ENCODE measurements at regions not wholly inside any gene's neighbourhood (a gene's known extent, or its start where the extent isn't known, plus 50 kb on each side); places are given as distances from the start of the nearest gene placed in this dataset.

GRCh38 chr5:115396688-115397087, 100.2 kb upstream of the CCDC112 start:
- H3K27ac ChIP-seq: no peak overlapping the region
- H3K79me2 ChIP-seq: no peaks in the 10 kb centered on the region
- H3K4me2 ChIP-seq: no peak overlapping the region
- no peaks in the 10 kb centered on the region for H3K36me3 ChIP-seq (replicated peaks; ENCODE audit: insufficient read depth, low read depth)
- peaks cover 13% of the 10 kb centered on the region for H3K4me1 ChIP-seq (ENCODE audit: insufficient read depth)
- TF ChIP-seq EZH2phosphoT487 (IDR thresholded peaks at IDR 0.05; ENCODE audit: low read depth, severe bottlenecking, unreplicated experiment): no peak
- no peak for TF ChIP-seq EZH2 (IDR thresholded peaks at IDR 0.05; ENCODE audit: borderline replicate concordance)
- TF ChIP-seq CTCF (IDR thresholded peaks at IDR 0.05; ENCODE audit: poor library complexity): no peak
- H3K27me3 ChIP-seq: no peaks in the 10 kb centered on the region
- WGBS (ENCODE audit: low lambda C conversion rate, missing lambda C conversion rate): 79% methylated on average over 2 of the region's 2 CpGs
- H4K20me1 ChIP-seq (ENCODE audit: insufficient read depth, poor library complexity, severe bottlenecking): no peaks in the 10 kb centered on the region
- H3K4me3 ChIP-seq: no peak overlapping the region
- DNase-seq (ENCODE audit: low spot score): no peak
- no peaks in the 10 kb centered on the region for H3K9me3 ChIP-seq (ENCODE audit: low read depth)
- no peaks in the 10 kb centered on the region for H3K9me2 ChIP-seq (replicated peaks; ENCODE audit: insufficient read depth)
- no peak overlapping the region for H2AFZ ChIP-seq

- TF ChIP-seq EZH2phosphoT487 (IDR thresholded peaks at IDR 0.05; ENCODE audit: low read depth, severe bottlenecking, unreplicated experiment) (no peak), EZH2 (IDR thresholded peaks at IDR 0.05; ENCODE audit: borderline replicate concordance) (no peak), CTCF (IDR thresholded peaks at IDR 0.05; ENCODE audit: poor library complexity) (no peak)
Observed at GRCh38 chr5:115396081-115396480, 99.6 kb upstream of the CCDC112 start.

GRCh38 chr5:115394531-115394930, 98.1 kb upstream of the CCDC112 start:
- Histone ChIP-seq H3K4me3 (no peak overlapping the region), H3K9me2 (replicated peaks; ENCODE audit: insufficient read depth) (no peaks in the 10 kb centered on the region), H2AFZ (no peak overlapping the region), H4K20me1 (ENCODE audit: insufficient read depth, poor library complexity, severe bottlenecking) (no peaks in the 10 kb centered on the region), H3K4me2 (no peak overlapping the region), H3K9me3 (ENCODE audit: low read depth) (no peaks in the 10 kb centered on the region), H3K79me2 (no peaks in the 10 kb centered on the region), H3K36me3 (replicated peaks; ENCODE audit: insufficient read depth, low read depth) (no peaks in the 10 kb centered on the region), H3K4me1 (ENCODE audit: insufficient read depth) (peaks cover 13% of the 10 kb centered on the region), H3K27me3 (no peaks in the 10 kb centered on the region), H3K27ac (no peak overlapping the region)
- TF ChIP-seq CTCF (IDR thresholded peaks at IDR 0.05; ENCODE audit: poor library complexity) (no peak), EZH2 (IDR thresholded peaks at IDR 0.05; ENCODE audit: borderline replicate concordance) (no peak), EZH2phosphoT487 (IDR thresholded peaks at IDR 0.05; ENCODE audit: low read depth, severe bottlenecking, unreplicated experiment) (no peak)
- DNase-seq (ENCODE audit: low spot score): no peak
- WGBS (ENCODE audit: low lambda C conversion rate, missing lambda C conversion rate): 87% methylated on average over 3 of the region's 3 CpGs

More at GRCh38 chr5:115396081-115396480, 99.6 kb upstream of the CCDC112 start:
- H3K9me3 ChIP-seq (ENCODE audit: low read depth): no peaks in the 10 kb centered on the region
- no peaks in the 10 kb centered on the region for H3K27me3 ChIP-seq
- no peak overlapping the region for H2AFZ ChIP-seq
- WGBS (ENCODE audit: low lambda C conversion rate, missing lambda C conversion rate): 53% methylated on average over 2 of the region's 2 CpGs
- H3K27ac ChIP-seq: no peak overlapping the region
- H3K79me2 ChIP-seq: no peaks in the 10 kb centered on the region
- no peaks in the 10 kb centered on the region for H4K20me1 ChIP-seq (ENCODE audit: insufficient read depth, poor library complexity, severe bottlenecking)
- H3K36me3 ChIP-seq (replicated peaks; ENCODE audit: insufficient read depth, low read depth): no peaks in the 10 kb centered on the region
- H3K9me2 ChIP-seq (replicated peaks; ENCODE audit: insufficient read depth): no peaks in the 10 kb centered on the region
- H3K4me1 ChIP-seq (ENCODE audit: insufficient read depth): peaks cover 13% of the 10 kb centered on the region
- DNase-seq (ENCODE audit: low spot score): no peak
- H3K4me3 ChIP-seq: no peak overlapping the region
- no peak overlapping the region for H3K4me2 ChIP-seq

- Histone ChIP-seq H3K27me3 (no peaks in the 10 kb centered on the region), H3K4me3 (no peak overlapping the region), H3K79me2 (no peaks in the 10 kb centered on the region), H3K9me3 (ENCODE audit: low read depth) (no peaks in the 10 kb centered on the region), H3K27ac (no peak overlapping the region), H4K20me1 (ENCODE audit: insufficient read depth, poor library complexity, severe bottlenecking) (no peaks in the 10 kb centered on the region), H3K4me1 (ENCODE audit: insufficient read depth) (peaks cover 13% of the 10 kb centered on the region), H3K4me2 (no peak overlapping the region), H3K36me3 (replicated peaks; ENCODE audit: insufficient read depth, low read depth) (no peaks in the 10 kb centered on the region), H2AFZ (no peak overlapping the region), H3K9me2 (replicated peaks; ENCODE audit: insufficient read depth) (no peaks in the 10 kb centered on the region)
- DNase-seq (ENCODE audit: low spot score): no peak
- 51% methylated on average over 4 of the region's 4 CpGs for WGBS (ENCODE audit: low lambda C conversion rate, missing lambda C conversion rate)
- TF ChIP-seq EZH2 (IDR thresholded peaks at IDR 0.05; ENCODE audit: borderline replicate concordance): no peak
- no peak for TF ChIP-seq CTCF (IDR thresholded peaks at IDR 0.05; ENCODE audit: poor library complexity)
- TF ChIP-seq EZH2phosphoT487 (IDR thresholded peaks at IDR 0.05; ENCODE audit: low read depth, severe bottlenecking, unreplicated experiment): no peak
Observed at GRCh38 chr5:115393239-115393638, 96.8 kb upstream of the CCDC112 start.

All from hepatocyte (in vitro differentiated cells).